ENCODE measurements at regions not wholly inside any gene's neighbourhood (a gene's known extent, or its start where the extent isn't known, plus 50 kb on each side); places are given as distances from the start of the nearest gene placed in this dataset.
"Not testable (repeated sequence)": the region's sequence is repeated elsewhere in the genome, so short reads cannot be mapped to it uniquely, and the experiment has no call there.

DNA sequence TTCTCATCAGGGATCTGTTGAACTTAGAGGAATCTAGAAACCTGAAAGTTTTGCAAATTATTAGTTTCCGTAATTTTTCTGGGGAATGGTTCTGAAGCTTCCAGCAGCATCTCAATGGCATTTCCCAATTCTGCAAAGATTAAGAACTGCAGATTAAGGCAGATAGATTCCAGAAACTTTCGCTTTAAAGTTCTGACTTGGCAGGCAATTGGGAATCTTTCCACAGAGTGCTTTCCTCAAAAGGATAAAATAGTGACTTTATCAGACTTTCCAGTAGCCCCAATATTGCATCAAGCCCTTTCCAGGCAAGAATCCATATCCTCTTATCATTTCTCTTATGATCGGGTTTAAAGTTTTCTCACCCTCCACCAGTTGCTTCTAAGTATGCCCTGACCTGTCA is 261.1 kb downstream of the FNDC1 start:
- ATAC-seq (no peak), DNase-seq (ENCODE audit: low spot score) (no peak)
- Mint-ChIP-seq H3K4me1 (ENCODE audit: low read depth in 2 of 2) (no peaks in the 10 kb centered on the region), H3K4me3 (no peak overlapping the region), H3K27ac (no peak overlapping the region), H3K9me3 (no peaks in the 10 kb centered on the region), H3K36me3 (no peaks in the 10 kb centered on the region), H3K27me3 (peaks cover 16 to 18% of the 10 kb centered on the region in 2 donors)

DNA sequence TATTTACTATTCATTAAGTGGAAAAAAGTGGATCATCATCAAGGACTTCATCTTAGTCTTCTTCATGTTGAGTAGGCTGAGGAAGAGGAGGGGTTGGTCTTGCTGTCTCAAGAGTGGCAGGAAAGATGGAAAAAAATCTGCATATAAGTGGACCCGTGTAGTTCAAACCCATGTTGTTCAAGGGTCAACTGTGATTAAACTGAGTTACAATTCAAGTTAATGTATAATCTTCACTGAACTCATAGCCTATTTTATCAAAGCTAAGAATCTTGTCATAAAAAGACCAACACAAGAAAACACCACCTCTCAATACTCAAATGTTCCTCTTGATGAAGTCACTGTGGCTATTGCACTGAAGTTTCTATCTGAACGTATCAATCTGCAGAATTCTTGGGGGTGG is 260.2 kb downstream of the FNDC1 start:
- no peaks in the 10 kb centered on the region for H3K9me3 Mint-ChIP-seq
- peaks cover 12 to 17% of the 10 kb centered on the region in 2 donors for H3K27me3 Mint-ChIP-seq
- H3K27ac Mint-ChIP-seq, result no peak overlapping the region
- H3K36me3 Mint-ChIP-seq, result no peaks in the 10 kb centered on the region
- no peak overlapping the region for H3K4me3 Mint-ChIP-seq
- no peaks in the 10 kb centered on the region for H3K4me1 Mint-ChIP-seq (ENCODE audit: low read depth in 2 of 2)
- no peak for DNase-seq (ENCODE audit: low spot score)
- ATAC-seq, result no peak

GRCh38 chr6:159427771-159428170 is 258.6 kb downstream of the FNDC1 start:
- H3K4me3 Mint-ChIP-seq, result no peak overlapping the region
- H3K4me1 Mint-ChIP-seq (ENCODE audit: low read depth in 2 of 2), result no peaks in the 10 kb centered on the region
- no peak for DNase-seq (ENCODE audit: low spot score)
- no peaks in the 10 kb centered on the region for H3K36me3 Mint-ChIP-seq
- H3K27me3 Mint-ChIP-seq, result peaks cover 15 to 18% of the 10 kb centered on the region in 2 donors
- H3K27ac Mint-ChIP-seq, result no peak overlapping the region
- H3K9me3 Mint-ChIP-seq, result no peaks in the 10 kb centered on the region
- ATAC-seq, result no peak

GRCh38 chr6:159427335-159427734 is 258.1 kb downstream of the FNDC1 start:
- DNase-seq (ENCODE audit: low spot score), result no peak
- Mint-ChIP-seq H3K4me1 (ENCODE audit: low read depth in 2 of 2) (no peaks in the 10 kb centered on the region), H3K27ac (no peak overlapping the region), H3K36me3 (no peaks in the 10 kb centered on the region), H3K27me3 (peaks cover 20 to 21% of the 10 kb centered on the region in 2 donors), H3K9me3 (no peaks in the 10 kb centered on the region), H3K4me3 (no peak overlapping the region)
- ATAC-seq, result no peak

- Mint-ChIP-seq H3K27ac (no peak overlapping the region), H3K9me3 (no peaks in the 10 kb centered on the region), H3K36me3 (no peaks in the 10 kb centered on the region), H3K27me3 (peaks cover 18 to 24% of the 10 kb centered on the region in 2 donors), H3K4me3 (no peak overlapping the region), H3K4me1 (ENCODE audit: low read depth in 2 of 2) (no peaks in the 10 kb centered on the region)
- no peak for DNase-seq (ENCODE audit: low spot score)
- ATAC-seq, result no peak
These were observed 256.2 kb downstream of the FNDC1 start for GRCh38 chr6:159425421-159425820.

DNA sequence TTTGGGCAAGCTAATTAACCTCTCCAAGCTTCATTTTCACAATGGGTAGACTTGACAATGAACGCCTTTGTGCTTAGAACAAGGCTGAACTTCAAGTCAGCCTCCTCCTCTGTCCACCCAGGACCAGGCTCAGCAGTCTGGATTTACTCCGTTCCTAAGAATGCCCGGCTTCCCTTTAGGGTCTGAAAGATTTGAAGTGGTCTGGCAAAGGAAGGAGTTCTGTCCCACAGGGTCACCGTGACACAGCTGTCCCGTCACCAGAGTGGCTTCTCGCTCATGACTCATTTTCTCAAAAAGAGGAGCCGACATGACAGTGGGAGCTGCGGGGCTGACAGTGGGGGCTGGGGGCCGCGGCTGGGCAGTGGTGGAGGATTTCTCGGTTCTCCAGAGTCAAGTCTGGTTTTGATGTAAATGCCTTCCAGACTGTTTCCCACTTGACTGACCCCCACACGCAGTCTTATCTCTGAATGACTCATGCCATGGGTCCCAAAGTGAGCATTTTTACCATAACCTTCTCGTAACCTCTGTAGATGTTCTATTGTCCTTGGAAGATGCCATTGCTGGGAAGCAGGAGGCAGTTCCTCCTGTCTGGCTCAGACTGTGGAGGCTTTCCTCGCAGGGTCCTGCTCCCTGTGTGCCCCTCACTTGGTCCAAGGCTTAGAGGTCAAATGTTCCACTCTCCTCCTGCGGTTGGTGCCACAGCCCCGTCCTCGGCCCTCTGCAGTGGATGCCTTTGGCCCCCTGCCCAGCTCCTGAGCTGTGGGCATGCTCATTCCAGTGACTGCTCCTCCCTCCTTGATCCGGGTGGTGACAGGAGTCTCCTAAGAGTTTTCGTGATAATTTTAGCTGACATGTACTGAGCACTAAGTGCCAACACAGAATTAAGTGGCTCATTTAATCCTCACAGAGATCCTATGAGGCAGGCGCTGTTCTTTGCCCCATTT is 253.1 kb downstream of the FNDC1 start:
- DNase-seq (ENCODE audit: low spot score) (no peak), ATAC-seq (no peak)
- peaks cover 13 to 19% of the 10 kb centered on the region in 2 donors for H3K27me3 Mint-ChIP-seq
- no peaks in the 10 kb centered on the region for H3K4me1 Mint-ChIP-seq (ENCODE audit: low read depth in 2 of 2)
- no peak overlapping the region for H3K4me3 Mint-ChIP-seq
- H3K9me3 Mint-ChIP-seq, result no peaks in the 10 kb centered on the region
- H3K27ac Mint-ChIP-seq, result no peak overlapping the region
- no peaks in the 10 kb centered on the region for H3K36me3 Mint-ChIP-seq

DNA sequence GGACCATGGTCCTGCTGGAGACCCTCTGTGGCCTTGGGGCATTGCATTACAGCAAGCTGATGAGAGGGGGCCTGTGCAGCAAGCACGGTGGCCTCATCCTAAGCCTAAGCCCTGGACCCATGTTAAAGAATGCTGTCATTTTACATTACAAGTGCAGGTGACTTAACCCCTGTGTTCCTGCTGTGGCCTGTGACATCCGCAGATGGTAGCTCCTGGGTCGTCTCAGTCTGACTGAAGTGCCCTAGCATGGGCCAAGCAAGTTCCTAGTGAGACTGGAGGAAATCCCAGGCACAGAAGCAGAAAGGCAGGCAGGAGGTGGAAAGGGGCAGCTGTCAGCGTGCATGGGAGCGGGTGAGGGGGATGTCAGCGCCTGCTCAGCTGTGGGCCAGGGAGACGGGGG is 252.4 kb downstream of the FNDC1 start:
- ATAC-seq (peak in 1 of 2 donors; percentile 17), DNase-seq (ENCODE audit: low spot score) (no peak)
- Mint-ChIP-seq H3K4me3 (no peak overlapping the region), H3K27me3 (peaks cover 13 to 19% of the 10 kb centered on the region in 2 donors), H3K9me3 (no peaks in the 10 kb centered on the region), H3K27ac (no peak overlapping the region), H3K36me3 (no peaks in the 10 kb centered on the region), H3K4me1 (ENCODE audit: low read depth in 2 of 2) (no peaks in the 10 kb centered on the region)

GRCh38 chr6:159418997-159419396 is 249.8 kb downstream of the FNDC1 start:
- H3K36me3 Mint-ChIP-seq, result peaks cover 9% of the 10 kb centered on the region
- no peak overlapping the region for H3K27ac Mint-ChIP-seq
- H3K4me1 Mint-ChIP-seq (ENCODE audit: low read depth in 2 of 2), result no peaks in the 10 kb centered on the region

GRCh38 chr6:159416891-159417560 is 247.8 kb downstream of the FNDC1 start:
- peaks cover 6% of the 10 kb centered on the region for H3K9me3 Mint-ChIP-seq
- no peak overlapping the region for H3K4me3 Mint-ChIP-seq
- ATAC-seq (no peak), DNase-seq (ENCODE audit: low spot score) (no peak)
- peaks cover 9% of the 10 kb centered on the region for H3K36me3 Mint-ChIP-seq
- peaks cover 8 to 24% of the 10 kb centered on the region in 2 donors for H3K27me3 Mint-ChIP-seq
- no peak overlapping the region for H3K27ac Mint-ChIP-seq
- H3K4me1 Mint-ChIP-seq (ENCODE audit: low read depth in 2 of 2), result no peaks in the 10 kb centered on the region

More at GRCh38 chr6:159418997-159419396, 249.8 kb downstream of the FNDC1 start:
- ATAC-seq, result no peak
- H3K4me3 Mint-ChIP-seq, result no peak overlapping the region
- peaks cover 6% of the 10 kb centered on the region for H3K9me3 Mint-ChIP-seq
- DNase-seq (ENCODE audit: low spot score), result no peak
- H3K27me3 Mint-ChIP-seq, result peaks cover 9 to 31% of the 10 kb centered on the region in 2 donors

- Mint-ChIP-seq H3K27ac (no peak overlapping the region), H3K4me3 (no peak overlapping the region), H3K27me3 (peaks cover 8 to 22% of the 10 kb centered on the region in 2 donors), H3K36me3 (peaks cover 9% of the 10 kb centered on the region), H3K4me1 (ENCODE audit: low read depth in 2 of 2) (no peaks in the 10 kb centered on the region), H3K9me3 (peaks cover 6% of the 10 kb centered on the region)
- DNase-seq (ENCODE audit: low spot score), result no peak
- ATAC-seq, result no peak
These were observed 246.3 kb downstream of the FNDC1 start for GRCh38 chr6:159415540-159415939.

DNA sequence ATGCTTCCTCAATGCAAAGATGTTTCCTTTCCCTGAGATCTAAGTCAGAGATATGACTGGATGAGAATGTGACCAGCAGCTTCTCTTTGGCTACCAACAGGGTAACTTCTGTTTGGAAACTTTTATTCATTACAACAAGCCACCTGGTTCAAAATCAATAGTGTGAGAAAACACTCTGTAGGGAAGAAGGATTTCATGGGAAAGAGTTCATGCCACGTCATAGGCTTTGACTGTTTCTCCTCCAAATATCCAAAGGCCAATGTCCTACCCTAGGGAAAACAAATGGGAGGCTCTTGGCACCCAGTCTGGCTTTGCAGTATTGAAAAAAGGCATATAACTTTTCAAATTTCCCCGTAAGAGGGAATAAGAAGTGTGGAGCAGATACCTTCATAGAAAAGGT is 245.5 kb downstream of the FNDC1 start:
- no peak overlapping the region for H3K27ac Mint-ChIP-seq
- DNase-seq (ENCODE audit: low spot score) (no peak), ATAC-seq (no peak)
- no peak overlapping the region for H3K4me3 Mint-ChIP-seq
- H3K36me3 Mint-ChIP-seq, result peaks cover 9% of the 10 kb centered on the region
- peaks cover 6% of the 10 kb centered on the region for H3K9me3 Mint-ChIP-seq
- peaks cover 10 to 27% of the 10 kb centered on the region in 2 donors for H3K27me3 Mint-ChIP-seq
- no peaks in the 10 kb centered on the region for H3K4me1 Mint-ChIP-seq (ENCODE audit: low read depth in 2 of 2)

GRCh38 chr6:159407211-159407780 is 238.1 kb downstream of the FNDC1 start:
- peaks cover 7 to 18% of the 10 kb centered on the region in 2 donors for H3K27me3 Mint-ChIP-seq
- H3K36me3 Mint-ChIP-seq; H3K27ac Mint-ChIP-seq; ATAC-seq; H3K4me1 Mint-ChIP-seq (ENCODE audit: low read depth in 2 of 2); H3K4me3 Mint-ChIP-seq; H3K9me3 Mint-ChIP-seq; DNase-seq (ENCODE audit: low spot score): not testable (repeated sequence)

- H3K36me3 Mint-ChIP-seq, result no peaks in the 10 kb centered on the region
- ATAC-seq, result no peak
These were observed 235.1 kb downstream of the FNDC1 start for GRCh38 chr6:159404296-159404695.

DNA sequence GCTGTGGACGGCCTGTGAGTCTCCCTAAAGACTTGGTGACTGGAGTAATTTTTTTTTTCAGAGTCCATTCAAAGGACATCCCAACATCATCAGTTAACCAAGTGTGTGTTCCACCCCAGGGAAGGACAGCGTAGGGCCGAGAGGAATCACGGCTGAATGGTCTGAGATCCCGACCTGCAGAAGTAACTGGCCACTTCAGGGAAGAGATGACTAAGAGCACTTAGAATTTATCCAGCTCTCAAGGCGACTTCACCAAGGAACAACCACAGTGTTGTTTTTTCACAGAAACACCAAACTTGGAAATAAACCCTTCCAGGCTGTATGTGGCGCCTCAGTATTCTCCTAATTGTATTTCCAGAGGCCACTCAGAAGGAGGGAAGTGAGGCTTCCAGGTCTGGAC is 231.6 kb downstream of the FNDC1 start:
- Mint-ChIP-seq H3K4me3 (no peak overlapping the region), H3K36me3 (no peaks in the 10 kb centered on the region), H3K4me1 (ENCODE audit: low read depth in 2 of 2) (no peaks in the 10 kb centered on the region), H3K27ac (no peak overlapping the region), H3K9me3 (no peaks in the 10 kb centered on the region), H3K27me3 (peaks cover 0 to 7% of the 10 kb centered on the region in 2 donors)
- ATAC-seq (no peak), DNase-seq (ENCODE audit: low spot score) (no peak)

More at GRCh38 chr6:159404296-159404695, 235.1 kb downstream of the FNDC1 start:
- Mint-ChIP-seq H3K27ac (no peak overlapping the region), H3K4me1 (ENCODE audit: low read depth in 2 of 2) (no peaks in the 10 kb centered on the region), H3K27me3 (peaks cover 3 to 7% of the 10 kb centered on the region in 2 donors), H3K9me3 (no peaks in the 10 kb centered on the region), H3K4me3 (no peak overlapping the region)
- no peak for DNase-seq (ENCODE audit: low spot score)

Data from natural killer cell treated with Interleukin-12 subunit alpha and Interleukin-12 subunit beta and Interleukin-15 and Interleukin-18, amount 100 ng/mL, for 72 hours (primary cell).